NCI-H128 (cell line): ENCODE measurements at regions not wholly inside any gene's neighbourhood (a gene's known extent, or its start where the extent isn't known, plus 50 kb on each side); places are given as distances from the start of the nearest gene placed in this dataset.

ENCODE experiments used
- DNase-seq: peaks from one replicate; lab custom pipeline; 2025; ENCODE audit not compliant: unreplicated experiment; lab: John Stamatoyannopoulos, UW

GRCh38 chr14:104367866-104368750 lies 211.5 kb upstream of the C14orf180 start:
- peak; percentile 66 for DNase-seq

- DNase-seq, result no peak
Measured at GRCh38 chr14:104368751-104369100, 210.8 kb upstream of the C14orf180 start.

DNA sequence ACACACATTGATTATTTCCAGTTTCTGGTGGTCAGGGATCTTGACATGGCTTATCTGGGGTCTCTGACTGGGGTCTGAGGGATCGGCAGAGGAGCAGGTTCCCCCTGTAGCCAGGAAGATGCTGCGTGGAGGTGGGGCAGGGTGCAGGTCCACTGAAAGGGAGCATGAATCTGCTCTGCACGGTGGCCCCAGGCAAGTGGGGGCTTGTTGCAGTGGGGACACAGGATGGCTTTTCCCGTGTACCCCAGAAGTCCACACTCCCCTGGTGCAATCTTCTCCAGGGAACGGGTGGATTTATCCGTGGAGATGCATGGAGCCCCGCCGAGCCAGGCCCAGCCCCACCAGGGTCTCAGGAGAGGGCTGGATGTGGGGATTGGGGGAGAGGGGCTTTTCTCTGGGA lies 210.4 kb upstream of the C14orf180 start:
- DNase-seq, result no peak

DNA sequence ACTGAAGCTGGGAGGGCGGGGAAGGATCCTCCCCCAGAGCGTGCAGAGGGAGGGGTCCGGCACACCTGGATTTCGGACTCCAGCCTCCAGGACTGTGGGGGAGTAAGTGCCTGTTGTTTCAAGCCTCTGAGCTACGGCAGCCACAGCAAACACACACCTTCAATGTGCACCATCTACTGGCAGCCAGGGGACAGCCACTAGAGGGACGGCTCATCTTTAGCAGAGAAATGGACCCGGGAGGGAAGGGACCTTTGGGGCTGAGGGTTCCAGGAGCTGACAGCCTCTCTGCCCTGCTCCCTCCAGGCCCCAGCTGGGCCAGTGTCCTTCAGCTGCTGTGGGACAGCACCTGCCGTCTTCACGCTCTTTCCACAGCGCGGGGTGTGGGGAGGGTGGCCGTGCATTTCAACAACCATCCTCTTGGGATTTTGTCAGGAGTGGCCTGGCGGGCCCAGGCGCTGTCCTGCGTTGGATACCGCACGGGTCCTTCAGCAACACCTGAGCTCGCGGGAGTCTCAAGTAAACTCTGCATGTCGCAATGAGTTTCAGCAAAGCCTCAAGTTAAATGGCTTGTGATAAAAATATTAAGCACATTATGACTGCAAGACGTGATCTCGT lies 209.2 kb upstream of the C14orf180 start:
- DNase-seq, result no peak

GRCh38 chr14:104371031-104371430 lies 208.5 kb upstream of the C14orf180 start:
- DNase-seq, result no peak

DNA sequence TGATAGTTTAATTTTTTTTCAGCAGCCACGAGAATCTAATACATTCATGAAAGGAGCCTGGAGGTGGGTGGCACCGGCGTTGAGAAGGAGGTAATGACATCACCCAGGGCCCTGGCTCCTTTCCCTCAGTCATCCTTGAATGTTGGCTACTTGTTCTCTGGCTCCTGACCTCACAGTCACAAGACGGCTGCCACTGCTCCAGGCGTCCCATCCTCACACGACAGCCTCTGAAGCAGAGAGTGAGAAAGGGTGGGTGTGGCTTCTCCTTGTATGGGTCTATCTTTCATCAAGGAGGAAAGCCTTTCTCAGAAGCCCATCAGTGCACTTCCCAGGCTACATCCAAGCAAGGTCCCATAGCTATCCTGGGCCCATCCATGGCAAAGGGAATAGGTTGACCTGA lies 207.6 kb upstream of the C14orf180 start:
- no peak for DNase-seq

GRCh38 chr14:104372390-104373054 lies 207.0 kb upstream of the C14orf180 start:
- DNase-seq, result no peak

DNA sequence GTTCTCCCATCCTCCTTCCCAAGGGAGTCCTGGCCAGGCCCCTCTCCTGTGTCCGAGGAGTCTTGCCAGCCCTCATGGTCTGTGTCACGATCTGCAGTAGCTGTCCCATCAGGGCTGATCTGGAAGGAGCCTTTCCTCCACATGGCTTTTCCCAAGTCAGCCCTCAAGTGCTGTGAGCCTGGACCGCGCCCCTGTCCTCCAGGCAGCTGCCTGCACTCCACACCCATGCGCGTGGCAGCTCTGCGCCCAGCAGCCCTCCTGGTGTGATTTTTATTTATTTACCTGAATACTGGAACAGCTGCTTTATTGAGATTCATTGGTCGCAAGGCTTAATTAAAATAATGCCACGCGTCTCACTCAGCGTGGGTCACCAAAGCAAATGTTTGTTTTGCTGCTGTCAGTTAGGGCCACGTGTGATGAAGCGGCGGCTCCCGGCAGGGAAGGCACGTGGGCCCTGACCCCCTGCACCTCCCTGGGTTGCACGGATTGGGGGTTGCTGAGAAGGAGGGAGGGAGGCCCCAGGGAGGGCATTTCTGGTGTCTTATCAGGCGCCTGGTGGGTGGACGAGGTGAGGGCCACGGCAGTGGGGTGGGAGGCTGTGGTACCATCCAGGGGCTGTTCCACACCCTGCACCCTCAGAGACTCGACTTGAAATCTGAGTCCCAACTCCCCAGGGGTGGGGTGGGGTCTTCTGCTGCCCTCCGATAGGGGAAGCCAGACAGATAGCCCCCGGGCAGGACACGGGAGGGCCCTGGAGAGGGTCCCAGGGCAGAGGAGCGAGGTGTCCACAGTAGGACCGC lies 206.3 kb upstream of the C14orf180 start:
- DNase-seq, result no peak

DNA sequence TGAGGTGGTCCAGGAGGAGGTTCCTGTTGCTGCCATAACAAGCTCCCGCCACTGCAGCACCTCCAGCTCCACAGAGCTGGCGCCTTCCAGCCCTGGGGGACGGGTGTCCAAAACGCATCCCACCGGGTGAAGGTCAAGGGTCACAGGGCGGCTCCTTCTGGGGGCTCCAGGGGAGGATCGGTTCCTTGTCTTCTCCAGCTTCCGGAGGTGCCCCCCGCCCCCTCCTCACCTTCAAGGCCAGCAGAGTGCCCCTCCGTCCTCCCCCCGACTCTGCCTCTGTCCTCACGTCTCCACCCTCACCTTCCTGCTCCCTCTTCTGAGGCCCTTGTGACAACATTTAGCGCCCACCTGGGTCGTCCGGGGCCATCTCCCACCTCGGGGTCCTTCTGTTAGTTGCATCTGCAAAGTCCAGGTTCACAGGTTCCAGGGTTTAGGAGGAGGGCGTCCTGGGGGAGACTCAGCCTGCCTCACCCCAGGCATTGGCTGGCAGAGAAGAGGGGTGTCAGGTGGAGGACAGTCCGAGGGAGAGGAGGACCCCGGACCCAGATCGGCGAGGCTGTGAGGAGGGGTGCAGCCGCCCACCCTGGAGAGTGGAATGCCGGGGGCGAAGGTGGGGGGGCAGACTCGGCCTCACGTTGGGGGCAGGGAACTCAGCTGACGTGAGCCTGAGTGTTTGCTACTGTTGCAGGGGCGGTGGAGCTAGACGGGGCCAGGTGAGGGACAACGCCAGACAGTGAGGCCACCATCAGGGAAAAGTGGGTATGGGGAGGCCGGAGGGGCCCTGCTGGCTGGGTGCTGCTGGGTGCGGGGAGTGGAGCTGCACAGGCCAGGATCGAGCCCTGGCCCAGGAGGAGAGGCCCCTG lies 205.5 kb upstream of the C14orf180 start:
- DNase-seq, result no peak

DNA sequence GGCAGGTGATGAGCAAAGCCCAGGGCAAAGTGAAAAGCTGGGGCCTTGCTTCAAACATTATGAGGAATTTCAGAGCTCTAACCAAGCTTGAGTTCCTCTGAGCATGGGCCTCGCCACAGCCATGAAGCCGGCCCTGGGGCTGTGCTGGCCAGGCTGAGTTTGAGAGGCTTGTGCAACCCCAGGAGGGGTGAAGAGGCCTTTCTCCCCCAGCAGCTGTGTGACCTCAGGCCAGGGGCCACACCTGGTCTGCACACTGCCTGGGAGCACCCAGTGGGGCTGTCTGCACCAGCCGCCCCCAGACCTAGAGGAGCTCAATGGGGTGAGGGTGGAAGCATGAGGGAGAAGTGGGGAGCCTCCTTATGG lies 204.9 kb upstream of the C14orf180 start:
- no peak for DNase-seq

DNA sequence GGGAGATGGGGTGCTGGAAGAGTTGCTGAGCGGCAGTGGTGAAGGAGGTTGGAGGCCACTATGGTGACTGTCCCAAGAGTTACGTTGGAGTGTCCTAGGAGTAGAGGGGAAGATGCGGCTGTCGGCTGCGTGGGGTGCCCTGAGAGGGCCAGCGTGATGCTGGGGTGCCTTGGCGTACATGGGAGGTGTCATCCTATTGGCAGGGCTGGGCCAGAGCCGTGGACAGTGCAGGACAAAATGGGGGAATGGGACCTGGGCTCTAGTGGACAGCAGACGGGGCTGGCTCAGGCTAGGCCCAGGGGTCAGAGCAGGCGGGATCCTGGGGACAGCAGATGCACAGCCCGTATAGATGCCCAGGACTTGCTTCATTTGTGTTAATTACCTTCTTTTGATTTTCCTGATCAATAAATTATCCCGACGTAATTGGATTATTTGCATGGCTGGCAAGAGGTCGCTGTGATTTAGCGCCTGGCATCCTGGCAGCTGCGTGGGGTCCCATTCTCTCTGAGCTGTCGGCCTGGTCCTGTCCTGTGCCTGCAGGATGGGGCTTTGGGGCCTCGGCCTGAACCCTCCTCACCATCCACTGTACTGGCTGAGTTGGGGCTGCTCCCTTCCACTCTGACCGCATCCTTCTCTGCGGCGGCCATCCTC lies 203.9 kb upstream of the C14orf180 start:
- DNase-seq, result no peak

DNA sequence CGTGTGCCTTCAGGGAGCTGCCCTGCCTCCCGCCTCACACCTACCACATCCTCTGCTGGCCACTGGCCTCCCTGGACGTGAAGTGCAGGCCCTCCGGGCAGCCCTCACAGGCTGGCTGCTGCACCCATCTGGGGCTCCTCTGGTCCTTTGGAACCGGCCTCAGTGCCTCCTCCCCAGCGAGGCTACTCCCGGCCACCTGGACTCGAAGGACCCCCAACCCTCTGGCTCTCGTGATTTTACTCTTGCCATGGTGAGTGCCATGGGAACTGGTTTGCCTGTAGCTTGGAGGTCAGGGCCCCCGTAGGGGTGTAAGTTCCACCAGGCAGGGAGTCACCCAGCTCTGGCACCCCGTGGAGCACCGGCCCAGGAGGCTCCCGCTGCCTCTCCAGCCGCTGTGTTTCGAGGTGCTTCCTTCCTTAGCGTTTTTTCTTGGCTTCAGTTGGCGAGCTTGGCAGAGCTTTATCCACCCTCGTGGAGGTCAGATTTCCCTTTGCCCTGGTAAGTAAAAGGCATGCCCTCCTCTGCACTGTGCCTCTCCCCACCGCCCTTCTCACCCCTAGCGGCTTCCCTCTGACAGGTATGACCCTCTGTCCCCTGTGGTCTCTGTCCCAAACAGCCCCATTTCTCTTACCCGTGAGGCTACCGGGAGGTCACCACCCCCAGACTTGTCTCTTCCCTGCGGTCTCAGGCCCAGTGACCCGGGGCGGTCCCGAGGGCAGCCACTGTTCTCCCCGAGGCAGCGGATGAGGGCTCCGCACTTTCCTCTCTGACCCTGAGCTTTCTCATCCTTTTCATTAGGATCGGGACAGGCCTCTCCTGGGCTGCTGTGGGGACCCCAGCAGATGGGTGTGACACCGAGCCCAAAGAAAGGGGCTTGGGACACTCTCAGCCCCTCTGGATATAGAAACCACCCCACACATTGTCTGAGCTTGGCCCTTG lies 203.1 kb upstream of the C14orf180 start:
- DNase-seq, result no peak

DNA sequence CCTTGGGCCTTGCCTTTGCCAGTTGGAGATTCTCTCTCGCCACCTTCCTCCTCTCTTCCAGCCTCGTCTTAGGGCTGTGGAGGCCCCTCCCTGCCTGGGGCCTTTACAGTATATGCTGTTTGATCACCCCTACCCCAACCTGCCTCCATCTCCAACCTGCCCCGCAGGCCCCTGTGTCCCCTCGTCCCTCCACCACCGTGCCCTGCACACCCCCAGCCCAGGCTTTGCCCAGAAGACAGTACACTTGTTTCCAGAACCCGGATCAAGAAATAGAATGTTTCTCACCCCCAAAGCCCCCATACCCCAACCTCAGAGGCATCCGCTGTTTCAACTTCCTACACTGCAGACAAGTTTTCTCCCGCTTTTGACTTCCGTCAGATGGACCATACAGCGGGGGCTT lies 202.3 kb upstream of the C14orf180 start:
- no peak for DNase-seq

GRCh38 chr14:104378698-104379113 lies 200.9 kb upstream of the C14orf180 start:
- no peak for DNase-seq

DNA sequence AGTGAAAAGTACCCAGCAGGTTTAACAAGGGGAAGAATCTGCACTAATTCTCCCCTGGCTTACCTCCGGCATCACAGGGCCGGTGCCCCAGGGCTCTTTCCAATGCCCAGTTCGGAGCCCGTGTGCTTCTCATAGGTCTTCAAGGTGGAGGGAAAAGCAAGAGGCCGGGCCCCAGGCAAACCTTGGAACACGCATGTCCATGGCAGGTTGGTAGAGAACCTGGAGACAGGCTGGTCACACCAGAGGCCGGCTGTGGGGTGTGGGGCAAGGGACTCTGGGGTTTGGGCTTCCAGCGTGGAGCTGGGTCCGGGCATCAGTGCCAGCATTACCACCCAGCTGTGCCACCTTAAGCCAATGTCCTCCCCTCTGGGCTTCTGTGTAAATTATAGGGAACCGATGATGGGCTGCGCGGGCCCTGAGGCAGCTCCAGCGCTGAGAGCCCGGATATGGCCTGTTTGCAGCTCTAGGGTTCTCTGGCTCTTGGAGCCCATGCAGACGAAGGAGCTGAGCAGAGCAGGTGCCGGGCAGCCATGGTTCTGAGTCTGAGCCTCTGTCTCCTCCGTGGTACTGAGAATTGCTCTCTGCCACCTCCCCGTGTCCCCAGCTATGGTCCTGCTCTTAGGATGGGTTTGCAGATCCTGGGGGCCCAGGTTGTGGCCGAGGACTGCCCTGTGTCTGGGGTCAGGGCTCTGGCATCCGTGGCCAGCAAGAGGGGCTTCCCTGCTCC lies 197.0 kb upstream of the C14orf180 start:
- no peak for DNase-seq

DNA sequence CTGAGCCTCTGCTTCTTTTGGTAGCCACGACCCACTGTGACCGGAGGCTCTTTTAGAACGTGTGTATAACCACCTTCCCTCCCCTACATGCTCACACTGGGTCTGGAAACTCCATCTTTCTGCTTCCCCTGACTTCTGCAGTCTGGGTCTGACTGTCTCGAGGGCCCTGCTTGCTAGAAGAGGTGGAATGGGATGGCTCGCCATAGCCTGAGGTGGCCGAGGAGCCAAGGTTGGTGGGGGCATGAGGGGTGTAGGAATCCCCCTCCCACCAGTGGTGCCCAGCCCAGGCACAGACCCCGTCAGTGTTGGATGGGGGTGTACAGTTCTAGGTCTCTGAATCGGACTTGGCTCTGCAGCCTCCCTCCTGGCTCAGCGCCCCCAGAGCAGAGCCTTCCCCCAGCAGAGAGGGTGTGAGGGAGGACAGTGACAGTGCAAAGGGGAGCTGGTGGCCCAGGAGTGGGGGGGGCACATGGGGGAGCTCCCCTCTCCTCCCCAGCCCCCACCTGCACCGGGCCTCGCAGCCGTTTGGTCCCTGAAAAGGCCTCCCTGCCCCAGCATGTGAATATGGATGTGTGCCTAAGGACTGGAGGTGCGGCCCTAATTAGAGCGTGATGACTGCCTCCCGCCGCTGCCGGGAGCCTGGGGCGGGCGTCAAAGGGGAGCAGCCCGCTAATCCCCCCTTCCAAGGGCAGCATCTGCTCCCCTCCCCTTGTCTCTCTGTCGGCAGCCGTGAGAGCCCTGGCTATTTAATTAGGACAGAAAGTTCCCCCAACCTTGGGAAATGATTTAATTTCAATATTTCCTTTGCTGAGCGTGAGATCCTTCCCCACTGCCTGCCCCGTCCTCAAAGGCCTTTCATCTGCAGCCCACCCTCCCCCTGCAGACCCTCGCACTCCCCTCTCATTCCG lies 196.2 kb upstream of the C14orf180 start:
- DNase-seq, result no peak
